HK-2 (cell line): ENCODE measurements at regions not wholly inside any gene's neighbourhood (a gene's known extent, or its start where the extent isn't known, plus 50 kb on each side); places are given as distances from the start of the nearest gene placed in this dataset.

ENCODE experiments used
- DNase-seq: peaks from one replicate; pipeline ENCODE4 v3.0.0-alpha.2; 2018; ENCODE audit not compliant: unreplicated experiment

DNA sequence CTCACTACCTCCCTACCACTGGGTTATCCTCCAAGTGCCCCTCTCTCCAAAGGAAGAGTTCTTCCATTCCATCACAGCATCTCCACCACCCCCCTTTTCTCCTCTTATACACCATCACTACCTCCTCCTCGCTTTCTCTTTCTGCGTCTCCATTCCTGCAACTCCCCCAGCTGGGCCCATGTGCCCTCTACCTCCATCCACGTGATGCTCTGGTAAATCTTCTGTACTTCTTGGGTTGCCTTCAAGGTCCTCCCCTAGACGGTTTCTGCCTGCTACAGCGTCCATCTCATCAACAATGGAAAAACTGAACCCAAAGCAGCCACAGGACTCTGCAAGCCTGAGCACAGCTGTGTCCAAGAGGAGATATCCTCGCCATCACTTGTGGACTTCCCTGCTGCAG, 129.5 kb upstream of the SLCO3A1 start:
- no peak for DNase-seq

DNA sequence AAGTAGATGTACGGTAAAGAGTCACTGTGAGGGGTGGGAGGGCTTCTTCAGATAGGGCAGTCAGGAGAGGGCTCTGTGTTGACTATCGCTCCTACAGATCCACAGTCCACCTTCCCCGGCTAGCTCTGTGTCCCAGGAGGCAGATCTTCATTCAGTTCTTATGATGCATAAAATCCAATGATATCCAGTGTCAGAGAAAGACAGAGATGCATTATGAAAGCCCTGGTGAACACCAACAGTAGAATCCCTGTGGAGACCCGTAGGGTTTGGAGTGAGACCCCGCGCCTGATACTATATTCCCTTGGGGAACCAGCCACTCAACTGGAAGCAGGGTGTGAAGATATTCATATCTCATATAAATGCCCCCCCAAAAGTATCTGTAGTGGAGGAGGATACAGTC, 119.8 kb upstream of the SLCO3A1 start:
- no peak for DNase-seq

DNA sequence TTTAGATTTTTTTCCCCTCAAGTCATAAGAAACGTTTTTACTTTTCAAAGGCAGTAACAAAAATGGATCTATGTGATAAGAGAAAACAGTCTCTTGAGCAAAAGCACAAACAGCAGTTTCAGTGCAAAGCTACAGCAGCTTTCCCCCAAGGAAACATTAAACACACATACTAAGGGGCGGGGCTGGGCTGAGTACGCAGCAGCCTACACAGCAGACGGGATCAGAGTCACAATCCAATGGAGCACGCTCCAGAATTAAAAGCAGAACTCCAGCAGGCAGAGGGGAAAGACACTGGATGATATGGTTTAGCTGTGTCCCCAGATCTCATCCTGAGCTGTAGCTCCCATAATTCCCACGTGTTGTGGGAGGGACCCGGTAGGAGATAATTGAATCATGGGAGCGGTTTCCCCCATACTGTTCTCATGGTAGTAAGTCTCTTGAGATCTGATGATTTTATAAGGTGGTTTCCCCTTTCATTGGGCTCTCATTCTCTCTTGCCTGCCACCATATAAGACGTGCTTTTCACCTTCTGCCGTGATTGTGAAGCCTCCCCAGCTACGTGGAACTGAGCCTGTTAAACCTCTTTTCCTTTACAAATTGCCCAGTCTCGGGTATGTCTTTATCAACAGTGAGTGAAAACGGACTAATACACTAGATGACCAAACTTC, 116.2 kb upstream of the SLCO3A1 start:
- DNase-seq = no peak

DNA sequence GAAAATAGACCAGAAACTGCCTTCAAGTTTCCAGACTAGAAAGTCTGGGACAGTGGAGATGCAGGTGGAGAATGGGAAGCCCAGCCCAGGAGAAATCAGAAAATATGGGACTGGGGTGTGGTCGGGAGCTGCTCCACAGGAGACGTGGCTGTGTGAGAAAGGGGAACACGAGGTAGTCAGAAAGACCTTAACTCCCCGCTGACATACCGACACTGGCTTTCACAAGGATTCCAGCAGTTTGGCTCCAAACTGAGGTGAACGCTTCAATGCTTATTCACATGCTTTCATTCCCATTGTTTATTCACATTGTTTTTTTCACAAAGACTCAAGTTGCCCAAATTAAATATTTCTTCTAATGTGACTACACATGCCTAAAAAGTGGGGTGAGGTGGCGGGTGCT, 111.5 kb upstream of the SLCO3A1 start:
- DNase-seq = no peak

DNA sequence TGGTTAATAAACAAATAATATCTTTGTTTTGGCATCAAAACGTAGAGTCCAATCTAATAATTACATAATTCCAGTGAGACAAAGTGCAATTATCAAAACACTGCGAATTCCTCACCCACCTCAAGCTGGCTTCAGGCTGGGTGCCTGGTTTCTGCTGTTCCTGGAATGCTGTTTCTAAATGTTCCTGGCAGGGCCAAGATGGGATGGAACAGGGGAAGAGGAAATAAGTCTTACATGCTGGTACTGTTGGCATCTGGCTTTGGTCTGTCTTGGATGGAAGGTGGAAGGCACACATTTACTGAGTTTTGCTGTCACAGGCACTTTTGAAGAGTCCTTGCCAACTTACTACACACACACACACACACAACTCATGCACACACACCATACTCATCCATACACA, 101.9 kb upstream of the SLCO3A1 start:
- DNase-seq = no peak

DNA sequence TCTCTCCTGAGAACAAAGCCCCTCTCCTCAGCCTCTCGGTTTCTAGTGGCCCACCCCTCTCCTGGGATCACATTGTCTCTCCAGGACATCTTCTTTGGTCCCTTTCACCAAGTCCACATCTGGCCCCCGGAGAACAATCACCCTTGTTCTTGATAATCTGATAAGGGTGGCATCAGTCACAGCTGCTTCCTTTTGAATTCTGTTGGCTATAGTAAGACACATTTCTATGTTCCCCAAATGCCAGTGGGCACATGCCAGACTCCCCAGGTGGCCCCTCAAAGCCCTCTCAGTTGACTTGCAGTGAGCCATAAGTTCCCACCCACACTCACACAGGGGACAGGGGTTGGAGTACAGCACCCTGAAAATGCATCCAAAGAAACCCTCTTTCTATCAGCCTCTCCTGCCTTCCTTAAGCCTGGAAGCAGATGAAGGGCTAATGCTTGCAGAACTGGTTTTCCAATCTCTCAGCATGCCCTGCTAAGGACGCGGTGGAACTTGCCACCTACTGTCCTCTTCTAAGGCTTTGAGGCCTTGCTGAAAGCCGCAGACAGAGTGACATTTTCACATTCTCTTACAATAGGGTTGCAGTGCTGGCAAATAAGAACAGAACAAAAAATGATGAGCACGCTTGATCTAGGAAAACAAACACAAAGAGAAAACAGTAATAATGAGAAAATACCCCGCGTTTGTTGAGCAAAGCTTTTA, 101.3 kb upstream of the SLCO3A1 start:
- no peak for DNase-seq

DNA sequence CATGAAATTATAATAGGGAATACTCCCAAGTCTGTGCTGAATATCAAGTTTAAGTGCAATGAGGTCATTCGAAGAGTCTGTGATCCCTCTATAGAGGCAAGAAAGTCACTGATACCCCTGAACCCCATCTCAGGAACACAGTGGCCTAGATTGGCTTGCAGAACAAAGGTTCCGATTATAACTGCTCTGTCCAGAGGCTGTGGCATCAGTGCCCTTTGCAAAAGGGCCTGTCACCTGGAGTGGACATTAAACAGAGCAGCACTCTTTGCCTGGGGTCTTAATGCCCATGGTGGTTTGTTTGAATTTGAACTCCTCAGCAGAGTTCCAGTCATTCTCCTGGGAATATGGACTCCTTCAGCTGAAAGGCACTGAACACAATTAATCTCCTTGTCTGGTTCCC, 93.9 kb upstream of the SLCO3A1 start:
- no peak for DNase-seq

DNA sequence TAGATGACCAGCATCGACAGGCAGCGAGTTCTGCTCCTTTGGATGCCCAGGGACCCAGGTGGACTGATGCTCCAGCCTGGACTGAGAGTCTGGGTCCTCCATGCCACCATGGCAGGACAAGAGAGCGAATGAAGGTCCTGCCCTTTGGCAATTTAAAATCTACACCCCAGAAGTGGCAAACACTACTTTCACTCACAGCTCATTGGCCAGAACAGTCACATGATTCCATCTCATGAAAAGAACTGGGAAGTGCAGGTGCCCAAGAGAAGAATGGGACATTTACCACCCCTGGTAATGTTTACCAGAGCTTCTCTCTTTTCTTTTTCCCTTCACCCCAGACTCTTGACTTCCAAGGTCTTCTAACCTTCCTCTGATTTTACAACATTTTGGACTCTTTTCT, 87.8 kb upstream of the SLCO3A1 start:
- DNase-seq = no peak

DNA sequence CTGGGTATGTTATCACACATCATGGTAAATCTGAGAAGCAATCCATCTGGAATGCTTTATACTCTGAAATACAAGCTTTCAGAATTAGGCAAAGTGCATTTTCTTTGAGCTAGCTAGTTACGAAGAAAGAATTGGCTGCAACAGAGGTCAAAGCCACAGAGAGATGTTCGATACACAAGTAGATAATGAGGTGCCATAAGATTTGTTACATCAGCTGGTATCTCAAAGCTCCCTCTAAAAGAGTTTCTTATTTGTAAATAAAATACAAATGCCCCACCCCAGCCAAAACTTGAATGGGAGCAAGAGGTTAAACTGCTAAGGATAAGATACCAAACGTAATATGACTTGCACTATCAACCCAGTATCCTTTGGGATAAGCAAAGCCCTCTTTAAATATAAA, 84.0 kb upstream of the SLCO3A1 start:
- no peak for DNase-seq

DNA sequence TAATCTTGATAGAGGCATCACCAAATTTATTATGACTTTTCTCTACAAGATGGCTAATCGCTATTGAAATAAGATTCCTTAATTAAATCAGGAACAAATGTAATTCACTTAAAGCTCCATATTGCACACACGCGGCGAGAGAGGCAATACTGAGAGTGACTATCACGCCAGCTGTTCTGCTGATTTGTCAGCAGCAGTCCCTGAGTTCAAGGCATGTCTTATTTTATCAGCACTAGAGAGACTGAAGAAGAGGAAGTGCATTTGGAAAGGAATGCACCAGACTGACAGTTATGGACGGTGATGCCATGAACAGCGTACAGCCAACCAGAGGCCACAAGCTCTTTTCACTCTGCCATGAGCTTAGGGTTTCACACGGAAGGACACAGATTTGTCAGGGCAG, 83.6 kb upstream of the SLCO3A1 start:
- no peak for DNase-seq

DNA sequence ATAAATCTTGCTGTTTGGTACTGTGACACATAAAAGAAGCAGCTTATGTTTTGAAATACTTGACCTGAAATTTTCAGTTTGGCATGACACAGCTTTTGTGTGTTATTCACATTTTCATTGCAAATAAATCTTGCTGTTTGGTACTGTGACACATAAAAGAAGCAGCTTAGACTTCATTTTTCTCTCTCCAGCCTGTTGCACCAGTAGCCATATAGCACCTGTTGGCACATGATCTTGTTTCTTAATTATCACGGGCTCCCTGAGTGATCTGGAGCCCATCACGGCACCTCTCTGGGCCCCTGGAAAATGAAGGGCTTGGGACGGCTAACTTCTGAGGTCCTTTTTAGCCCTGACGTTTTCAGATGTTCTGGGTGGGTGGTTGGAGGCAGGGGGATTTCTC, 77.4 kb upstream of the SLCO3A1 start:
- no peak for DNase-seq

DNA sequence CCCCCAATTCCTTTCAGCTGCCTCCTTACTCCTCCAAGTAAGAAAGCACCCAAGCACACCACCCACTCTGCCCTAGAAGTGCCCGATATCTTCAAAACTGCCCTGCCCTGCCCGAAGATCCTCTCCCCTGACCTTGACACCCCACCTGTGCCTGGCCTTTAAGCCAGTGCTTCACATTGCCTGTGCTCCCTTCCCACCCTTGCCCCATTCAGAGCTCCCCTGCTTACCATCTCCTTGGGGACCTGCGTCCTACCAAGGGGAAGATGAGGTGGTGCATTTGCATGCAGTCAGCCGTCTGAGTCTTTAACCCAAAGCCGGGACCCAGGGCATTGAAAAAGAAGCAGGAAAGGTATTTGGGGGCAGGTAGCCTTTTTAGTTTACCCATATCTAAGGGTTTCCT, 73.5 kb upstream of the SLCO3A1 start:
- no peak for DNase-seq

DNA sequence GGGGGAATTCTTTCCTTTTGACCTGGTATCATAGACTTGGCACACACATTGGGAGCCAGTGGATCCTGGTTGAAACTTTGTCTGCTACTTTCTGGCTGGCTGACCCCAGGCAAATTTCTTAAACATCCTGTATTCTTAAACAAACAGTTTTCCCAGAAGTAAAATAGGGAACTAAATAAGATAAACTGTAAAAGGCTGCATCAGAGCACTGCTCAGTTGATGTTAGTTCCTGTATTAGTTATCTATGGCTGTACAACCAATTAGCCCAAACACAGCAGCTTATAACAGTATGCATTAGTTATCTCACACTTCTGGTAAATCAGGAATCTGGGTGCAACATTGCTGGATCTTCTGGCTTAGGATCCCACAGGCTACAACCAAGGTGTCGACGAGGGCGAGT, 73.1 kb upstream of the SLCO3A1 start:
- DNase-seq = no peak

DNA sequence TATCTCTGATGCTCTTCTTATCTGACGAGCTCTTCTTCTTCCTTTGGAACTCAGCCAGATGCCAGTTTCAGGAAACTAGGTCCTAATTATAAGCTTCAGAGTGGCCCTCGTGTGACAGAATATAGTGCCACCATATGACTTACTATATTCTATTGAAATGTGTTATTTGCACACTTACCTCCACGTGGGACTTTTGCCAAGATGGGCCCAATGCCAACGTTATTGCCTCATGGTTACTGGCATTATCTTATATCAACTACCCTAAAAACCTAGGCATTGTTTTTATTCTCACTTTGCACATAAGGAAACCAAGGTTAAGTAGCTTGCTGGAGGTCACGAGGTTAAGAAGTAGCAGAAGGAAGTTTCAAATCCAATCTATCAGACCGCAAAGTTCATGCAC, 71.3 kb upstream of the SLCO3A1 start:
- no peak for DNase-seq

DNA sequence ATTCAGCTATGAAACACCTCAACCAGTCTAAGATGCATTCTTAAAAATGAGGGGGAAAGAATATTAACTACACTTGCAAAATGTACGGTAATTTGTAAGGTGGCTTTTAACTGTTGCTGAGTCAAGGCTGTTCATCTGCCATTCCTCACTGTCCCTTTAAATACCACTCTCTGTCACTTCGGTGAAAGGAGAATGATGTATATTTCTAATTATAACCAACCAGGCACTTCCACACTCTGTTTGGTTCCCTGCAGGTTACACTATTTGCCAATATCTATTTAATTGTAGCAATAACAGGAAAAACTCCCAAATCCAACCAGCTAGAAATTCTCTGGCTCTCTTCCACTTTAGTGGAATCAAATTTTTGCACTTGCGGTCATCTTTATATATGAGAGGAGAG, 70.5 kb upstream of the SLCO3A1 start:
- DNase-seq = no peak

DNA sequence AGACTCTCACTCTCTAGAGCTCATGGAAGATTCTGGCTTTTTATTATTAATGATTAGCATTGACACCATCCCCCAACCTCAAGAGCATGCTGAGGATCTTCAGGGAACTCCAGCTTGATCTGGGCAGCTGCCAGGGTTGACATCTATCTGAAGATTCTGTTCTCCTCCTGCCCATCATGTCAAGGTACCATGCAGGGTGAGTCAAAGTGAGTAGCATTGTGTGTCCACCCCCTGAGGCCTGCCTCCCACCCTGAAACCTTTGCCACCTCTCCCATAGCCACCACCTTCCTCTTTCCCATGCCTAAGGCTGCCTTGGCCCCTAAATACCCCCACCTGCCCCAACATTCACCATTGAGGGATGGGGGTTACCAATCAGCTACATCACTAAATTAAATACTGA, 70.1 kb upstream of the SLCO3A1 start:
- no peak for DNase-seq

DNA sequence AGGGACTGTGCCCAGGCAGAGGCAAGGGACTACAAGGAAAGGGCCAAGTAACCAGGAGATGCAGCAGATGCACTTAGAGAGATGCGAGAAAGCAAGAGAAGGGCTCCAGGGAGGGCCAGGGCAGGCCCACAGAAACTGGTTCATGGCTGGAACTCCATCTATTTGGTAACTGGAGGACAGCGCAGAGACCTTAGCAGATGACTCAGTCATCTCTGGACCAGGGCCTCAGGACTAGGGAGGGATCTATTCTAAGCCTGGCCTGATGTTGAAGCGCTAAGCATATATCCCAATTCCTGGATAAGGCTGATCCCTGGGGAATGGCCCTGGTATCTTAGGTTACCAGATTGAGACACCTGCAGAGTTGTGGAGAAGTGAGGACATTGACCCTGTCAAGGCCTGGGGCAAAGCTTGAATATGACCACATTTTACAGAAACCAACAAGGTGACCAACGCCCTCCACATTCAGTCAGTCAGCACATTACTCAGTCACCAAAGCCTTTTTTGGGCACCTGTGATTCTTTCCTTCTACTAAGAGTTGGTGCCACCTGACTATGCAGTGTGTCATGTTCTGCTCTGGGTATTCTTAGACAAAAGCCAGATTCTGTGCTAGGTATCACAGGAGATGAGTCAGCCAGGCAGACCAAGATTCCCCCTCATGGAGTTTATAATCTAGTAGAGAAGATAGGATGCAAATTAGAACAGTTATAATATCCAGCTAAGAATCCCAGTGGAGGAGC, 68.4 kb upstream of the SLCO3A1 start:
- no peak for DNase-seq

DNA sequence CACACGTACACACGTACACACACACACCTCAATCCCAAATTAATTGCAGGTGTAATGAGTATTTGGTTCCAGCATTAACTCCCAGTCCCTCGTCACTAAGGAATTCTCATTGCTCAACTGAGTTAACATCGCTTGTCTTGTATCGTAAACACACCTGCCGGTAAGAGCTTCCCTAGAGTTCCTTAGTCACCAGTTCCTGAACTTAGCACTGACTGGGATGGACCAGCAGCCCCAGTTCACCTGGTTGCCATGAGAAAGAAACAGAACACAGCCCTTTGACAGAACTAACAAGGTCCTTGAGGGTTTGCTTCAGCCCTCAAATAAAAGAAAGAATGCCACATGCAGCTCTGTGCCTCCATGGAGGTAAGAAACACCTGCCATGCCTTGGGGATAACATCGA, 66.3 kb upstream of the SLCO3A1 start:
- DNase-seq = no peak

DNA sequence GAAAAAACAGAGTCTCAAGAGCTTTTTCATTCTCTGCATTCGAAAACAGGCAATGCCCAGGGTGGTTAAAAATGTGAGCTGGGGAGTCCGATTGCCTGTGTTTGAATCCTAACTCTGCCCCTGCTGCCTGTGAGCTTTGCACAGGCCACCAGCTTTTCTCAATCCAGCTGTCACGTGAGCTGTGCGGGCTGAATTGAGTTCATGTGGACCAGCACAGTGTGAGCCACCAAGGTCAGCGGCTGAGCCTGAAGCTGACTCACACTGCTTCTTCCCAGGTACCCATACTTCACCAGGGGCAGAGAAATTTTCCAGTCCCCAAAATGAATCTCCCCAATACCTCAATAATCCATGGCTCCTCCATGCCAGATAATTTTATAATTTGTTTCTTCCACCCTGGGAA, 64.4 kb upstream of the SLCO3A1 start:
- no peak for DNase-seq

DNA sequence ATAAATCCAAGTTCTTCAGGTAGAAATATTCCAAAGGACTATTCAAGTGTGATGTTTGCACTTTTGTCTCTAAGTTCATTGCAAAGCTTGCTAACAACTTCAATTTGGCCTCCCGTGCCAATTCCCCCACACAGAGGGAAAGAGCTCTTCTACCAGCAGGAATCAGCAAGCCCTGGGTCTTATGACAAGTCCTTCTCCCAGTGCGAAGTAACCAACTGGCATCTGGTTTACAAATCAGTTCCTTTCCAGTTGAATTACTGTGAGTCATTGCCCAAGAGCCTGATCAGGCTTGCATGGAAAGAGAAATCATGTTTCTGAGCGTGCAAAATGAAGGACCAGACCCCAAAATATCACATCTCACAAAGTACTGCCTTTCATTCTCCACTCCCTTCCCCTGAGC, 62.7 kb upstream of the SLCO3A1 start:
- DNase-seq = no peak

DNA sequence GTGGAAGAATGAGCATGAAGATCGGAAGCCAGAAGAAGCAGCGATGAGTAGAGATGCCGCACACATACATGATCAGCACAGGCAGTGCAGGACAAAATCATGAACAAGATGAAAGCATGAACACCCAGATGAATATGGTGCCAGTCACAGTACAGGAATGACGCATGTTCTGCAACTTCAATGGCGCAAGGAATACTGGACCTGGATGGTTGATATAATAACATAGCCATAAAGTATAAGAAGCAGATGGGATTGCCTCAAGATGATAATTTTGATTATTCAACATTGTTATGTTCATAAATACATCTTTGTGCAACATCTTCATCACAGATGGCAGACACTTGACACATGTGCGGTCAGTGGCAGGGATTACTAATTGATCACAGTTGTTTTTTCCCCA, 59.7 kb upstream of the SLCO3A1 start:
- no peak for DNase-seq

DNA sequence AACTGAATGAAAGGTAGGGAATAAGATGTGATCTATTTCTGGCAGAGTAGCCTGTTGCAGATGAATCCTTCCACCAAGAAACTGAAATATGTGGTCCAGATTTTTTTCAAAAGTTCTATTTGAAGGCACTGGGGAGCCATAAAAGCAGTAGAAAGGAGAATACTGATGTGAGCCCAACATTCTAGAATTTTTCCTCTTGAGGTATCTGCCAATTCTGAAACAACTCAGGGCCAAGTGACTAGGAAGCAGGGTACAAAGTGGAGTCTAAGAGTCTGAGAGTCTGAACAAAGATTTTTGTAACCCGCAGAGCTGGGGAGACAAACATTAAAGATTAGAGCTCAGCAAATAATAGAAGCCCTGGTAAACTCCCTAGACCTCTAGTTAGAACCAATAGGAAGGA, 58.3 kb upstream of the SLCO3A1 start:
- DNase-seq = no peak

DNA sequence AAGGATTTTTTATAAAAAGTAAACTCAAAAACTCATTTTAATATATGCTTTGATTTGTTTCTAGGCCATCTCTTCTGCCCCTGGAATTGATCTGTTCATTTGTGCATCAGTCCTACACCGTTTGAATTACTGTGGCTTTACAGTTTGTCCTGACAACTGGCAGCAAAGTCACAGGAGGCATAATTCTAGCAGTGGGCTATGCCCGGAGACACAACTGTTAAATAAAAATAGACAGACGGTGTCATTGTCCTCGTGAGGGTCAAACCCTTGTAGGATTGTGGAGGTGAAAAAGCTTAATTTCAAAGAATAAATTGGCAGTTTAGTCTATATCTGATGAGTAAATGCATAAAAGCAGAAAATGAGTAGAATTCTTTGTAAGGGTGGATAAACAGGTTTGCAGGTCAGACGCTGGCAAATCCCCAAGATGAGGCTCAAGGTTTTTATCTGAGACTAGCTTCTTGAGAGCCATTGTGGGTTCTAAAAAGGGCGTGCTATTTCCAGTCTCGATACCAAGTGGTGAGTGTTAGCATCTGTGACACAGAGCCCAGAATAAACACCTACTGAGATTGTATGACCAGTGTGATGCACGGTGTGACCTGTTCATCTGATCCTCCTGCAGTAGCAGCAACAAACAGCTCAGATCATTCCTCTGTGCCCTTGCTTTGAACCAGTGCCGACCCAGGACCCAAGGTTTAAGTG, 51.5 kb upstream of the SLCO3A1 start:
- DNase-seq = no peak
